PFSK-1 (cell line): ENCODE measurements at regions not wholly inside any gene's neighbourhood (a gene's known extent, or its start where the extent isn't known, plus 50 kb on each side); places are given as distances from the start of the nearest gene placed in this dataset.

ENCODE experiments used
- FOXP2 ChIP-seq: optimal IDR thresholded peaks from 2 replicates; pipeline ENCODE3; 2011; ENCODE audit warnings: borderline replicate concordance, control low read depth, inconsistent platforms; ENCODE audit not compliant: insufficient read depth; ENCODE audit errors: extremely low read length, extremely low read depth
- POLR2AphosphoS5 ChIP-seq: IDR thresholded peaks from 2 replicates; pipeline ENCODE4 v1.6.1; 2012; ENCODE audit warnings: low read depth, mild to moderate bottlenecking, control low read depth, low read length, moderate library complexity
- SIN3A ChIP-seq: IDR thresholded peaks from 2 replicates; pipeline ENCODE4 v1.6.1; 2012; ENCODE audit warnings: mild to moderate bottlenecking, low read length, moderate library complexity, borderline replicate concordance; ENCODE audit not compliant: insufficient read depth
- TAF1 ChIP-seq: IDR thresholded peaks from 2 replicates; pipeline ENCODE4 v1.6.1; 2012; ENCODE audit warnings: low read length, control low read depth, borderline replicate concordance; ENCODE audit not compliant: insufficient read depth
- TF ChIP-seq, protein P1 (sequence below), 2 experiments: IDR thresholded peaks; 2 replicates each; pipeline versions ENCODE4 v1.6.1 to v1.8.0; 2011 to 2012; ENCODE audit warnings: low read depth in 2 of 2, low read length in 2 of 2, control low read depth in 1 of 2, inconsistent platforms in 1 of 2, mild to moderate bottlenecking in 1 of 2, moderate library complexity in 1 of 2; ENCODE audit not compliant: insufficient read depth in 1 of 2

DNA sequence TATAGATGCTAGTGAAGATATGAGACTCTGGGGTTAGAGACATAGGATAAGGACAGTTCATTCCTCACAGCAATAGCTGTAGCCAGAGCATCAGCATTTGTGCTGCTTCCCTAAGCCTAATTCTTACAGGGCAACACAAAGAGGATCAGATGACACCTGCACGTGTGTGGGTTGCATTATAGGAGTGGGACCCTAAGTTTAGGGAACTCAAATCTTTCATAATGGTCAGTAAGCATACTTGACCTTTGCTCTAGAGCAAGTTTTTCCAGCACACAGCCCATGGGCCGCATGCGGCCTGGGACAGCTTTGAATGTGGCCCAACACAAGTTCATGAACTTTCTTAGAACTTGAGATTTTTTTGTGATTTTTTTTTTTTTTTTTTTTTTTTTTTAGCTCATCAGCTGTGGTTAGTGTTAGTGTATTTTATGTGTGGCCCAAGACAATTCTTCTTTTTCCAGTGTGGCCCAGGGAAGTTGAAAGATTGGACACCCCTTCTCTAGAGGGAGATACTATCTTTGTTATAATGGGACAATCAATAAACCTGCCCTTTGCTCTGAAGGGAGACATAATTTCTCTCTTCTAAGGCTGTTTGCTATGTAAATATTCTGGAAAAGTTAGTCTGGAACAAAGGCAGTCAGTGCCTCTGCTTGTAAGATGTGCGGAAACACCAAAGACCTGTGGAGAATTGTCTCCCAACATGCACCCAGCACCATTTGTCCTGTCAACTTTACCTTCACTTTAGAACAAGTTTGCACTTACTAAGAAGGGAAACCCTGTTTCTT, 650.2 kb downstream of the ZNF674 start:
- TF ChIP-seq POLR2AphosphoS5 (no peak), SIN3A (no peak), FOXP2 (no peak), TAF1 (no peak)
- TF ChIP-seq, protein P1, sequence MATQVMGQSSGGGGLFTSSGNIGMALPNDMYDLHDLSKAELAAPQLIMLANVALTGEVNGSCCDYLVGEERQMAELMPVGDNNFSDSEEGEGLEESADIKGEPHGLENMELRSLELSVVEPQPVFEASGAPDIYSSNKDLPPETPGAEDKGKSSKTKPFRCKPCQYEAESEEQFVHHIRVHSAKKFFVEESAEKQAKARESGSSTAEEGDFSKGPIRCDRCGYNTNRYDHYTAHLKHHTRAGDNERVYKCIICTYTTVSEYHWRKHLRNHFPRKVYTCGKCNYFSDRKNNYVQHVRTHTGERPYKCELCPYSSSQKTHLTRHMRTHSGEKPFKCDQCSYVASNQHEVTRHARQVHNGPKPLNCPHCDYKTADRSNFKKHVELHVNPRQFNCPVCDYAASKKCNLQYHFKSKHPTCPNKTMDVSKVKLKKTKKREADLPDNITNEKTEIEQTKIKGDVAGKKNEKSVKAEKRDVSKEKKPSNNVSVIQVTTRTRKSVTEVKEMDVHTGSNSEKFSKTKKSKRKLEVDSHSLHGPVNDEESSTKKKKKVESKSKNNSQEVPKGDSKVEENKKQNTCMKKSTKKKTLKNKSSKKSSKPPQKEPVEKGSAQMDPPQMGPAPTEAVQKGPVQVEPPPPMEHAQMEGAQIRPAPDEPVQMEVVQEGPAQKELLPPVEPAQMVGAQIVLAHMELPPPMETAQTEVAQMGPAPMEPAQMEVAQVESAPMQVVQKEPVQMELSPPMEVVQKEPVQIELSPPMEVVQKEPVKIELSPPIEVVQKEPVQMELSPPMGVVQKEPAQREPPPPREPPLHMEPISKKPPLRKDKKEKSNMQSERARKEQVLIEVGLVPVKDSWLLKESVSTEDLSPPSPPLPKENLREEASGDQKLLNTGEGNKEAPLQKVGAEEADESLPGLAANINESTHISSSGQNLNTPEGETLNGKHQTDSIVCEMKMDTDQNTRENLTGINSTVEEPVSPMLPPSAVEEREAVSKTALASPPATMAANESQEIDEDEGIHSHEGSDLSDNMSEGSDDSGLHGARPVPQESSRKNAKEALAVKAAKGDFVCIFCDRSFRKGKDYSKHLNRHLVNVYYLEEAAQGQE (IDR thresholded peaks at IDR 0.05; ENCODE audit: insufficient read depth in 1 of 2, low read depth in 2 of 2, low read length in 2 of 2) = no peak

DNA sequence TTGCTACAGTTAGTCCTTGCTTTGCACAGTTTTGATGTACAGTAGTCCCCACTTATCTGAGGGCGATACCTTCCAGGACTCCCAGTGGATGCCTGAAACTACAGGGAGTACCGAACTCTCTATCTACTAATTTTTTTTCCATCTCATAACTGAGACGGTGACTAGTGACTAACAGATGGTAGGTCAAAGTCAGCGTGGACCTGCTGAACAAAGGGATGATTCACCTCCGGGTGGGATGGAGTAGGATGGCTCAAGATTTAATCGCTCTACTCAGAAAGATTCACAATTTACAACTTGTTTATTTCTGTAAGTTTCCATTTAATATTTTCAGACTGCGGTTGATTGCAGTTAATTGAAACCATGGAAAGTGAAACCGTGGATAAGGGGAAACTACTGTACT, 655.8 kb downstream of the ZNF674 start:
- TF ChIP-seq FOXP2 (no peak), TAF1 (no peak), SIN3A (no peak), POLR2AphosphoS5 (no peak)
- TF ChIP-seq, protein P1 (IDR thresholded peaks at IDR 0.05; ENCODE audit: insufficient read depth in 1 of 2, low read depth in 2 of 2, low read length in 2 of 2) = no peak

DNA sequence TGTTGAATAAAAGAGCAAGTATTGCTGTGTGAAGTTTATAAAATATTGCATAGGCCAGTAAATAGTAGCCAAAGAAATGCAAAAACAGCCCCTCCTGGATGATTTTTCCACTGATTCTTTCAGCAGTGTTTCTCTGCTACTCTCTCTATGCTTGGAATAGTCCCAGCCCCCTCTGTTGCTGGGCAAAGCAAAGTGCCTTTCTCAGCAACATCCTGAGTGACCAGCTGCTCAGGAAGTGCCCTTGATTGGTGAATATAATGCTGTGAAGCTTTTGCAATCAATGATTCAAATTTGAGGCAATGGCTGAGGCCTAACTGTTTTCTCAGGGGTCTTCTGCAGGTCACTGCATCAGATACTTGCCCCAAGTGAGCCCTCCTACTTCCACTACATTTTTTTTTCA, 656.7 kb downstream of the ZNF674 start:
- TF ChIP-seq FOXP2 (no peak), TAF1 (no peak), POLR2AphosphoS5 (no peak), SIN3A (no peak)

DNA sequence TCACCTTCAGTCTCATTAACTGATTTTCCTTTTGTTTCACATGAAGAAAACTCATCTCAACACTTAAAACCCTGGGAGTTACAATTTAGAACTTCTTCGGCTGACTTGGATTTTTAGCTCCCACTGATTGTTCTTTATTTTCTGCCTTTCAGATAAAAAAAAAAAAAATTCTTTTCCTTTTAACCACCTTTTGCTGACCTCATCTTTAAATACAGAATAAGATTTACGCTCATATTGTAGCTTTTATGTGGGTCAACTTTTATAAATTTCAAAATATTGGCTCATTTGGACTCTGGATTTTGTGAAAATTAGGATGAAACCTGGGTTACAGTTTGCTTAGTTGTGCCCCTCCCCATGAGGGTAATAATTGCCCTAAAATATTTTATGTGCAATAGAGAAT, 659.3 kb downstream of the ZNF674 start:
- TF ChIP-seq, protein P1 (IDR thresholded peaks at IDR 0.05; ENCODE audit: insufficient read depth in 1 of 2, low read depth in 2 of 2, low read length in 2 of 2) = no peak
- TF ChIP-seq SIN3A = no peak
- no peak for TF ChIP-seq TAF1
- no peak for TF ChIP-seq FOXP2
- TF ChIP-seq POLR2AphosphoS5 = no peak

DNA sequence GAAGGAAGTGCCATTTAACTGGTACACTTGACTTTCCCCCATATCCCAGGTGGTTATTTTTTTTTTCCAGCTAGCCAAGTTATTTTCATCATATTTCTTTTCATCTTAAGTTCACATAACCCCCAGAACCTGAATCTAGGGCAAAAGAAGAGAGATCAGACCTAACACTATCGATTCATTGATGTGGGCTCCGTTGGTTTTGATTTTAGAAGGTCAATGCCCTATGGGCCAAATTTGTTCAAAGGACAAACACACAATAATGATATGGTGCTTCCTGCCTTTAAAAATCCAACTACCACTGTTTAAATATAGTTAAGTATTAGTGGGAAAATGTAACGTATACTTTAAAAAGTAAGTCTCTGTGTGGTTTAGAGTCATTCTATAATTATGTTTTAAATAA, 665.7 kb downstream of the ZNF674 start:
- TF ChIP-seq FOXP2 (no peak), POLR2AphosphoS5 (no peak), SIN3A (no peak), TAF1 (no peak)

DNA sequence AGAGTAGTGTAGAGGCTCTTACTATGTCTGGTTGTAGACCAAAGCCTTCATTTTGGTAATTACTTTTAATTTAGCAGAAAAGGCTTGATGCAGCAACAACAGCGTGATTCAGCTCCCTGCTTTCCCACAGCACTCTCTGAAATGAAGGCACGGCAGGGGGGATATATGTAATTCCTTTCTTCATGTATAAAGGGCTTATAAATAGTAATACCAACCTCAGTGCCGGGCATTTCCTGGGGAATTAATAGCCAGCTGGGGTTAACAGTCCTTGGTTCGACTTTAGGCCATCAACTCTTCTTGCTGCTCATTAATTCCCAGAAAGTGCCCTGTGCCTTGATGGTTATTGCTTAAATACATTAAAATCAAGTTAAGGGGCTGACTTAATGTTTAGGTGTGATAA, 669.0 kb downstream of the ZNF674 start:
- TF ChIP-seq SIN3A = no peak
- no peak for TF ChIP-seq FOXP2
- TF ChIP-seq TAF1 = no peak
- TF ChIP-seq, protein P1 (IDR thresholded peaks at IDR 0.05; ENCODE audit: insufficient read depth in 1 of 2, low read depth in 2 of 2, low read length in 2 of 2) = no peak
- TF ChIP-seq POLR2AphosphoS5 = no peak
